ENCODE measurements at regions not wholly inside any gene's neighbourhood (a gene's known extent, or its start where the extent isn't known, plus 50 kb on each side); places are given as distances from the start of the nearest gene placed in this dataset.

DNA sequence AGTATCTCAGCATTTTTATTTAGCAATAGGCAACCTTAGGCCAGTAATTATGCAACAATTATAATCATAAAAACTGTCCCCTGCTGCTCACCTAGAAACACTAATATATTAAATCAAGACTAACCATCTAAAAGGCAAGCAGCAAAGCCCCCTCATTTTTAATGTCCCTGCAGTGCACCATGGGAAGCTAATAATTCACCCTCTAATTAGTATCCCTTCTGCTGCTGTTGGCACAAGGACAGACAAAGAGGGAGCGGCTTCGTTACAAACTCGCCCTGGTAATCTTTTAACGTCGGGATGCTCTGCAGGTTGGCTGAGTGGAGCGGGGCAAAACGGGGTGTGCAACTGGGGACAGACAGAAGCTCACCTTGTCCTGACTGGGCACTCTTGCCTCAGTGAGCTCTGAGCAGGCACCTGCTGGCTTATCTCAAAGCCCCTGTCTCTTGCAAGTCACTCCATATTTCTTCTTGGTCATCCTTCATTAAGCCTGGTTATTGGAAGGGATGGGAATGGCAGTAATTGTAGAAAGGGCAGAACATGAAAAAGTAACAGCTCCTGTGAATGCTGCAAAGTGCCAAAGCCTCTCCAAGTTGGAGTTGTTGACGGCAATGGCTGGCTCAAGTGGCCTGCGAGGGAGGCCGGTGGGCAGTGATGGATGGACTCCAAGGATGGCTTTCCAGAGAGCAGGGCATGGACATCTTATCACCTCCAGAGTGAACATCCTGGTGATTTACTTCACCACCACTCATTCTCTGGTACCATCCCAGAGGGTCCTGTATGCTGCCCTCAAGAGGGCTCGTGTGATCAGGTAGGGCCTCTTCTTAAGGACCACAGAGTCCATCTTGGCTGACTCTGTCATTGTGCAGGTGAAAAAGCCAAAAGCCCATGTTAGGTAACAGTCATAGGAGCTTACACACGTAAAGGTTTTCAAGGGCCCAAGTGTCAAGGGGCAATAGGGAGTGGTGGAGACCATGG is 219.6 kb upstream of the N4BP1 start:
- intact Hi-C loops (cut with DNase I) = no loop called here
- H3K27ac ChIP-seq (replicated peaks in 1 of 4) = no peak overlapping the region
- H3K4me3 ChIP-seq = no peak overlapping the region
- H3K9me3 ChIP-seq = no peaks in the 10 kb centered on the region
- H3K36me3 ChIP-seq = no peaks in the 10 kb centered on the region
- TF ChIP-seq POLR2A (IDR thresholded peaks at IDR 0.05; ENCODE audit: low read depth) = no peak
- TF ChIP-seq POLR2AphosphoS5 (IDR thresholded peaks at IDR 0.05) = no peak
- TF ChIP-seq, protein P1, sequence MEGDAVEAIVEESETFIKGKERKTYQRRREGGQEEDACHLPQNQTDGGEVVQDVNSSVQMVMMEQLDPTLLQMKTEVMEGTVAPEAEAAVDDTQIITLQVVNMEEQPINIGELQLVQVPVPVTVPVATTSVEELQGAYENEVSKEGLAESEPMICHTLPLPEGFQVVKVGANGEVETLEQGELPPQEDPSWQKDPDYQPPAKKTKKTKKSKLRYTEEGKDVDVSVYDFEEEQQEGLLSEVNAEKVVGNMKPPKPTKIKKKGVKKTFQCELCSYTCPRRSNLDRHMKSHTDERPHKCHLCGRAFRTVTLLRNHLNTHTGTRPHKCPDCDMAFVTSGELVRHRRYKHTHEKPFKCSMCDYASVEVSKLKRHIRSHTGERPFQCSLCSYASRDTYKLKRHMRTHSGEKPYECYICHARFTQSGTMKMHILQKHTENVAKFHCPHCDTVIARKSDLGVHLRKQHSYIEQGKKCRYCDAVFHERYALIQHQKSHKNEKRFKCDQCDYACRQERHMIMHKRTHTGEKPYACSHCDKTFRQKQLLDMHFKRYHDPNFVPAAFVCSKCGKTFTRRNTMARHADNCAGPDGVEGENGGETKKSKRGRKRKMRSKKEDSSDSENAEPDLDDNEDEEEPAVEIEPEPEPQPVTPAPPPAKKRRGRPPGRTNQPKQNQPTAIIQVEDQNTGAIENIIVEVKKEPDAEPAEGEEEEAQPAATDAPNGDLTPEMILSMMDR (IDR thresholded peaks at IDR 0.05) = no peak
- TF ChIP-seq EP300 (IDR thresholded peaks at IDR 0.05) = no peak
- WGBS = 84% methylated on average over 12 of the region's 12 CpGs
- peak; percentile 74 for DNase-seq (ENCODE audit: extremely low spot score)
- no peaks in the 10 kb centered on the region for H3K27me3 ChIP-seq
- no peaks in the 10 kb centered on the region for H3K4me1 ChIP-seq

DNA sequence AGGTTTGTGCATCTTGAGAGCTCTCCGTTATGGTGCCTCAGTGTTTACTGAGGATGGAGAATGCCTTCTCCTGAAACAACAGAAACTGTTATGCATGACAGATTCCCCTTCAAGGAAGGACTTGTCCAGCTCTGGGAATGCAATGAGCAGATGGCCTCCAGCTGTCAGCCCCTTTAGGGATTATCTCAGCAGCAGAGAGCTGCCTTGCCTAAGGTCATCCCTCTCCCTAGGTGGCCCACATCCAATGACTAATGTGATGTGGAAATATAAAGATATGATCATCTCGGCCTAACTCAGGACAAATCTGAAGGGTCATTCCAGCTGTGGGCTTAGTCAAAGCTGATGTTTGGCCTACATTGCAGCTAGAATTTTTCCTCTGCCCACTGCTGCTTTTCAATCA is 214.3 kb upstream of the N4BP1 start:
- 36% methylated on average over 2 of the region's 2 CpGs for WGBS
- Histone ChIP-seq H3K9me3 (peaks cover 0 to 9% (median 0%) of the 10 kb centered on the region in 4 donors), H3K27ac (replicated peaks in 1 of 4) (no peak overlapping the region), H3K36me3 (no peaks in the 10 kb centered on the region), H3K27me3 (no peaks in the 10 kb centered on the region), H3K4me3 (no peak overlapping the region), H3K4me1 (no peaks in the 10 kb centered on the region)
- TF ChIP-seq, protein P1 (IDR thresholded peaks at IDR 0.05) = no peak
- no peak for TF ChIP-seq EP300 (IDR thresholded peaks at IDR 0.05)
- TF ChIP-seq POLR2AphosphoS5 (IDR thresholded peaks at IDR 0.05) = no peak
- peak; percentile 91 for DNase-seq (ENCODE audit: extremely low spot score)
- intact Hi-C loops (cut with DNase I) = no loop called here

DNA sequence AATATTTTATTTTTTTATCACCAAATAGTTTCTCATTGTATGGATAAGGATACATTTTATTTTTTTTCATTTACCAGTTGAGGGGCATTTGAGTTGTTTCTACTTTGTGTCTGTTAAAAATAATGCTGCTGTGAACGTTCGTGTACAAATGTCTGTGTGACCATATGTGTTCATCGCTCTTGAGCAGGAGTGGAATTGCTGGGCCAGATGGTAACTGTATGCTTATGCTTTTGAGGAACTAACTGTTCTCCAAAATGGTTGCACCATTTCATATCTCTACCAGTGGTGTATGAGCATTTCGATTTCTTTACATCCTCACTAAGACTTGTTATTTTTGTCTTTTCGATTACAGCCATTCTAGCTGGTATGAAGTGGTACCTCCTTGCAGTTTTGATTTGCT is 212.5 kb upstream of the N4BP1 start:
- H3K27me3 ChIP-seq = no peaks in the 10 kb centered on the region
- TF ChIP-seq, protein P1 (IDR thresholded peaks at IDR 0.05) = no peak
- TF ChIP-seq EP300 (IDR thresholded peaks at IDR 0.05) (no peak), POLR2A (IDR thresholded peaks at IDR 0.05; ENCODE audit: low read depth) (no peak), POLR2AphosphoS5 (IDR thresholded peaks at IDR 0.05) (no peak)
- H3K27ac ChIP-seq (replicated peaks in 1 of 4) = no peak overlapping the region
- 92% methylated on average over 5 of the region's 5 CpGs for WGBS
- H3K9me3 ChIP-seq = peaks cover 0 to 9% (median 0%) of the 10 kb centered on the region in 4 donors
- DNase-seq (ENCODE audit: extremely low spot score) = no peak
- H3K4me3 ChIP-seq = no peak overlapping the region
- no peaks in the 10 kb centered on the region for H3K4me1 ChIP-seq
- H3K36me3 ChIP-seq = no peaks in the 10 kb centered on the region
- intact Hi-C loops (cut with DNase I) = no loop called here

DNA sequence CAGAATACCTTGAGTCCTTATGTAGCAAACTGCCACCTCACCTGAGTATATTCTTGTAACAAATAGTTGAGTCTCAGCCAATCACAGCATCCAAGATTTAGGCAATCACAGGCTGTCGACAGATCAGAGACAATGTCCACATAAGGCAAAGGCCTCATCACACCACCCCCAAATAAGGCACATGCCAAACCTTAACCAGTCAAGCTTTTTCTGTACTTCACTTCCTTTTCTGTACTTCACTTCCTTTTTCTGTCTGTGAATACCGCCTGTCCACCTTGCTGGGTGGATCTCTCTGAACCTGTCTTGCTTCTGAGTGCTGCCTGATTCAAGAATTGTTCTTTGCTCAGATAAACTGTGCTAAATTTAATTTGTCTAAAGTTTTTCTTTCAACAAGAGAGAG is 210.4 kb upstream of the N4BP1 start:
- H3K27ac ChIP-seq (replicated peaks in 1 of 4) = no peak overlapping the region
- H3K4me3 ChIP-seq = no peak overlapping the region
- peak; percentile 47 for DNase-seq (ENCODE audit: extremely low spot score)
- intact Hi-C loops (cut with DNase I) = no loop called here
- H3K36me3 ChIP-seq = no peaks in the 10 kb centered on the region
- no peaks in the 10 kb centered on the region for H3K4me1 ChIP-seq
- no peaks in the 10 kb centered on the region for H3K27me3 ChIP-seq
- no peak for TF ChIP-seq EP300 (IDR thresholded peaks at IDR 0.05)
- no peak for TF ChIP-seq POLR2AphosphoS5 (IDR thresholded peaks at IDR 0.05)
- TF ChIP-seq, protein P1 (IDR thresholded peaks at IDR 0.05) = no peak
- TF ChIP-seq POLR2A (IDR thresholded peaks at IDR 0.05; ENCODE audit: low read depth) = no peak
- peaks cover 0 to 9% (median 0%) of the 10 kb centered on the region in 4 donors for H3K9me3 ChIP-seq
- WGBS = 71% methylated on average over 2 of the region's 2 CpGs
